GM12865 (cell line): ENCODE measurements at regions not wholly inside any gene's neighbourhood (a gene's known extent, or its start where the extent isn't known, plus 50 kb on each side); places are given as distances from the start of the nearest gene placed in this dataset.

ENCODE experiments used
- DNase-seq: peaks from one replicate; pipeline ENCODE4 v3.0.0; 2010; ENCODE audit warnings: low read depth
- H3K4me3 ChIP-seq: 2 replicates; pipeline ENCODE4 v1.5.1; 2011; ENCODE audit warnings: mild to moderate bottlenecking, low read depth, low read length, control low read depth
- TF ChIP-seq, protein P1 (sequence below): IDR thresholded peaks from 2 replicates; pipeline ENCODE4 v1.5.1; 2011; ENCODE audit warnings: low read length, control low read depth, low read depth, inconsistent platforms; ENCODE audit not compliant: insufficient read depth; ENCODE audit errors: missing control alignments

DNA sequence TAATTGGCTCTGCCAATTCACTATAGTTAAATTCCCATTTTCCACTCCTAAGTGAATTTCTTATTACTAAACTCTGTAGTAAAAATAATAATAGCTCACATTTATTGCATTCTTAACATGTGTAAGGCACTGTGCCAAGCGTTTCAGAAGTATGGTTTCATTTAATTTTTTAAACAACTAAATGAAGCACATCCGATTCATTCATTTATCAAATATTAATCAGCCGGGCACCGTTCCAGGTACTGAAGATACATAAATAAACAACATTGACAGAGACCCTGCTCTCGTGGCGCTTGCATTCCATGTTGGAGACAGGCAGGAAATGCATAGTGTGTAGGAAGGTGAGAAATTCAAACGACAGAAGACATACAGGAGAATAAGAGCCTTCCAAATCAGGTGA, 423.2 kb upstream of the JARID2 start:
- TF ChIP-seq, protein P1, sequence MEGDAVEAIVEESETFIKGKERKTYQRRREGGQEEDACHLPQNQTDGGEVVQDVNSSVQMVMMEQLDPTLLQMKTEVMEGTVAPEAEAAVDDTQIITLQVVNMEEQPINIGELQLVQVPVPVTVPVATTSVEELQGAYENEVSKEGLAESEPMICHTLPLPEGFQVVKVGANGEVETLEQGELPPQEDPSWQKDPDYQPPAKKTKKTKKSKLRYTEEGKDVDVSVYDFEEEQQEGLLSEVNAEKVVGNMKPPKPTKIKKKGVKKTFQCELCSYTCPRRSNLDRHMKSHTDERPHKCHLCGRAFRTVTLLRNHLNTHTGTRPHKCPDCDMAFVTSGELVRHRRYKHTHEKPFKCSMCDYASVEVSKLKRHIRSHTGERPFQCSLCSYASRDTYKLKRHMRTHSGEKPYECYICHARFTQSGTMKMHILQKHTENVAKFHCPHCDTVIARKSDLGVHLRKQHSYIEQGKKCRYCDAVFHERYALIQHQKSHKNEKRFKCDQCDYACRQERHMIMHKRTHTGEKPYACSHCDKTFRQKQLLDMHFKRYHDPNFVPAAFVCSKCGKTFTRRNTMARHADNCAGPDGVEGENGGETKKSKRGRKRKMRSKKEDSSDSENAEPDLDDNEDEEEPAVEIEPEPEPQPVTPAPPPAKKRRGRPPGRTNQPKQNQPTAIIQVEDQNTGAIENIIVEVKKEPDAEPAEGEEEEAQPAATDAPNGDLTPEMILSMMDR: no peak
- H3K4me3 ChIP-seq: no peak overlapping the region
- DNase-seq: no peak

DNA sequence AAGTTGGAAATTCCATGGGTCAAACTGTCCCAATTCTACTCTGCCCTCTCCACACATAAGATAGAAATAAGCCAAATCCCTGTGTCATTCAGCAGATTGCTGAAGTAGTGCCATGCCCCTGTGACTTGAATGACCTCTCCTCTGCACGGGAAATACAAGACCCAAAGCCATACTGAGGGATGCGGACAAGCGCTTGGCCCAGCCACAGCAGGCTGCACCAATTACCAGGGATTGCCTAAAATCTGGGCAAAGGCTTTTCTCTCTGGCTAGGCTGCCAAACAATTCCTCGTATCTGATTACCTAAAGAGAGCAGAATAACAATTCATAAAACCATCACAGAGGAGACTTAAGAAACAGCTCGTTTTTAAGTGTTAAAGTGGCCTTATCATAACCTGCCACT, 421.8 kb upstream of the JARID2 start:
- no peak overlapping the region for H3K4me3 ChIP-seq
- TF ChIP-seq, protein P1: no peak
- DNase-seq: no peak

DNA sequence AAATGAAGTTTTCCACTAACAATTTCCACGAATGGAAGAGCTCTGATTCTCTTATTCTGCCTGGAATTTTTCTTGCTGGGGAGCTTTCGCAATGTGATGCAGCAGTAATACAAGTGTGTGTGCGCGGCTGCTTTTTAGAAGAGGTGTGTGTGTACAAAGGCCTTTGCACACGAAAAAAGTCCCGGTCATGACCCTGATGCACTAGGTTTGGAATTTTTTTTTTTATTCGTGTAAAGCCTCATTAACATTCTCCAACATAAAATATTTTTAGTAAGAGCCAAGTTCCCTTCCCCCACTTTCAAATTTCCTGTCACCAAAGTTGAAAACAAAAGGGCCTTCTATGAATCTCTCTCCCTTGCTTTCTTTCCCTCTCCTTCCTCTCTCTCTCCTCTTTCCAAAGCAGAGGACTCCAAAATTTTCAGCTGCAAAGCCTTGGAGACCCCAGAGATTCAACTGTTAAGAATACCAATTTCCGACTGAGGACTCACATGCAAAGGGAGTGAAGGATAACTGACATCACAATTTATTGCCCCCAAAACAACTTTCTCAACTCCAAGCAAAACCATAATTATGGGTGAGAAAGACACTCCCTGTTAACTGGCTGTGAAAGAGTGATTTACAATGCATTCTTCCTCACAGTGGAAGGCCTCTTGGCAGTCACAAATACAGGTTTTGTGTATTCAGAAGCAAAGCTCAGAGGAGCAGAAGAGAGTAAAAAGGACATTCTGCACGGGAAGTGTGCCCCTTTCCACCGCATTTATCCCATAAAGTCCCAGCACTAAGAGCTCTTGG, 421.2 kb upstream of the JARID2 start:
- no peak overlapping the region for H3K4me3 ChIP-seq
- no peak for DNase-seq
- TF ChIP-seq, protein P1: no peak

DNA sequence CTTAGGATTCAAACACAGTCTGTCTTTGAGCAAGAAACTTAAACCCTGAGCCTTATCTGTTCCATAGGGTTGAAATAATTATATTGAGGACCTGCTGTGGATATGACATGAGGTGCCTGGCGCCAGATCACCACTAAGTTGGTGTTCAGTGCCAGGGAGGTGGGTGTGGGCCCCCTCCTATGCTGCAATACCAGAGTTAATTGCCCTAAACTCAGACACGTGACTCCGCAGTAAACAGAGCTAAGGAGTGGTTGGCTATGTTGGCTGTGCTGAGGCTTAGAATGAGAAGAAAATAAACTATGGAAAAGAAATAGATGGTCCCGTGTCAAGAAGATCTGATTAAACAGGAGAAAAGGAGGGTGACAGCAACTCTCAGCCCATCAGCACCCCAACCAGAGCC, 419.4 kb upstream of the JARID2 start:
- TF ChIP-seq, protein P1: no peak
- no peak overlapping the region for H3K4me3 ChIP-seq
- no peak for DNase-seq

DNA sequence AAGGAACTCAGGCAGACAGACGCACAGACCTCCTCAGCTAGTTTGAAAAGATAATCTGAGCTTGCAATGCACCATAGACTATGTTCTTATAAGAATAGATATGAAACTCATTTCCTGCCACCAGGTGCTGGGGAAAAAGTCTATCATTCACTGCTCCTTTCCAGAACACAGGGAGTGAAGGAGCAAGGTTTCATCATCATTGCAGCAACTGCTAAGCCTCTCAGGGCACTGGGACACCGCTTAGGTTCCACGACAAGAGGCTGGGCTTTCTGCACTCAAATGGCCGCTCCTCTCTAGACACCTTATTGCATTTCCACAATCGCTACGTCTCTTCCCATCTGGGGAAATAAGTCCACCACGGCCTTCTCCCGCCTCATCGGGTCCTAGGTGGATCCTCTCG, 418.5 kb upstream of the JARID2 start:
- no peak for DNase-seq
- no peak overlapping the region for H3K4me3 ChIP-seq
- TF ChIP-seq, protein P1: no peak

DNA sequence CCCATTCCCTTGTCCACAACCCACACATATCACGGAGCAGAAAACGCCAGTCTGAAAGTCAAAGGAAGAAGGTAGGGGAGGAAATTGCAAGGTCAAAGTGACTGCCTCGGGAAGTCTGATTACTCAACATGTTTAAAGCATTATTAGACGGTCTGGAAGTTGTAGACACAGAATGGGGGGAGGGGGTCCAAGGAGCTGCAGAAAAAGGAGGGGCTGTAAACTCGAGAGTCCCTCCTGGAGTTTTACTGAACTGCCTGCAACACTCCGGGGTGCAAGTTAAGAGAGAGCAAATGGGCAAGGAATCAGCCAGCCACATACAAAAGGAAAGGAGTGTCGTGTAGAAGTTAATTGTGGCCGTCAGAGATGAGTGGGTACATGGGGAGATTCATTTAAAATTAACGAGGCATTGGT, 417.7 kb upstream of the JARID2 start:
- H3K4me3 ChIP-seq: no peak overlapping the region
- TF ChIP-seq, protein P1: no peak
- DNase-seq: no peak

DNA sequence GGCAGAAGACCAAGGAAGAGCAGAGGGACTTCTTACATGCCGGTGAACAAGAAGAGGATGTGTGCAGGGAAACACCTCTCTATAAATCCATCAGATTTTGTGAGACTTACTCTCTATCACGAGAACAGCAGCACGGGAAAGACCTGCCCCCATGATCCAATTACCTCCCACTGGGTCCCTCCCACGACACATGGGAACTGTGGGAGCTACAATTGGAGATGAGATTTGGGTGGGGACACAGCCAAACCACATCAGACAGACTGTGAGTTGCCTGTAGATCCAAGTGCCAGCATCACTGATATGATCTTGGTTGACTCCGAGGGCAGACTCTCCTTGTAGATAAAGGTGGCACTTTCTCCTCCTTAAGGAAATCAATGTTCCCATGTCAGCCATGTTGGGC, 414.8 kb upstream of the JARID2 start:
- no peak overlapping the region for H3K4me3 ChIP-seq
- TF ChIP-seq, protein P1: no peak
- DNase-seq: no peak
